Tibial nerve (tissue), 4 donors: ENCODE measurements at regions not wholly inside any gene's neighbourhood (a gene's known extent, or its start where the extent isn't known, plus 50 kb on each side); places are given as distances from the start of the nearest gene placed in this dataset.

Experiments
- EP300 ChIP-seq, 2 donors: sonication (generic); formaldehyde crosslinking; IDR thresholded peaks; one replicate each; pipeline ENCODE4 v1.6.1; 2017; ENCODE audit warnings: antibody characterized with exemption in 2 of 2, mild to moderate bottlenecking in 1 of 2
- POLR2A ChIP-seq, 2 donors: fragments of 450-650 bp; IDR thresholded peaks; one replicate each; pipeline ENCODE4 v1.6.1; 2017; ENCODE audit warnings: antibody characterized with exemption in 2 of 2, mild to moderate bottlenecking in 2 of 2, moderate library complexity in 2 of 2
- TF ChIP-seq, protein P1 (sequence below), 5 experiments: fragments of 200-600 bp in 3 of 5; fragments of 450-650 bp in 2 of 5; sonication (generic) in 3 of 5; IDR thresholded peaks; one replicate each; pipeline ENCODE4 v1.5.1; 2016 to 2019; ENCODE audit warnings: antibody characterized with exemption in 5 of 5, mild to moderate bottlenecking in 3 of 5, moderate library complexity in 2 of 5

DNA sequence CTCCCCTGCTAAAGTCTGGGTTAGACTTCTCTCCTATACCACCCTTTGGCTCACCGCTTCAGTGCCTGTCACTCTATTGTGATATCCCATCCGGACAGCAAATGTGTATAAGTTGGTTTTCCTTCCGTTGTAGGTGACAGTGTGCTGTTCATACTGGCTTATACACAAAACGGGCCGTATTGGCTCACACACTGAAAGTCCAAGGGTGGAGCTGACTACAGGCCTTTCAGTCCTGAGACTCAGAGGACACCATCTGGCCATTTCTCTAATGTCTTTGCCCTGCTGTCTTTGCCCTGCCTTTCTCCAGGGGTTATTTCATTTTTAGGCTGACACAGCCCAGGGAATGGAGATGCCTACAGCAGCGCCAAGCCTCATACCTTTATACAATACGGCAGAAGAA, 90.7 kb downstream of the URB2 start:
- TF ChIP-seq, protein P1, sequence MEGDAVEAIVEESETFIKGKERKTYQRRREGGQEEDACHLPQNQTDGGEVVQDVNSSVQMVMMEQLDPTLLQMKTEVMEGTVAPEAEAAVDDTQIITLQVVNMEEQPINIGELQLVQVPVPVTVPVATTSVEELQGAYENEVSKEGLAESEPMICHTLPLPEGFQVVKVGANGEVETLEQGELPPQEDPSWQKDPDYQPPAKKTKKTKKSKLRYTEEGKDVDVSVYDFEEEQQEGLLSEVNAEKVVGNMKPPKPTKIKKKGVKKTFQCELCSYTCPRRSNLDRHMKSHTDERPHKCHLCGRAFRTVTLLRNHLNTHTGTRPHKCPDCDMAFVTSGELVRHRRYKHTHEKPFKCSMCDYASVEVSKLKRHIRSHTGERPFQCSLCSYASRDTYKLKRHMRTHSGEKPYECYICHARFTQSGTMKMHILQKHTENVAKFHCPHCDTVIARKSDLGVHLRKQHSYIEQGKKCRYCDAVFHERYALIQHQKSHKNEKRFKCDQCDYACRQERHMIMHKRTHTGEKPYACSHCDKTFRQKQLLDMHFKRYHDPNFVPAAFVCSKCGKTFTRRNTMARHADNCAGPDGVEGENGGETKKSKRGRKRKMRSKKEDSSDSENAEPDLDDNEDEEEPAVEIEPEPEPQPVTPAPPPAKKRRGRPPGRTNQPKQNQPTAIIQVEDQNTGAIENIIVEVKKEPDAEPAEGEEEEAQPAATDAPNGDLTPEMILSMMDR (IDR thresholded peaks at IDR 0.05): no peak
- TF ChIP-seq POLR2A (IDR thresholded peaks at IDR 0.05) (no peak), EP300 (IDR thresholded peaks at IDR 0.05) (no peak)
